DND-41 (cell line): ENCODE measurements at regions not wholly inside any gene's neighbourhood (a gene's known extent, or its start where the extent isn't known, plus 50 kb on each side); places are given as distances from the start of the nearest gene placed in this dataset.

Experiments used
- EZH2 ChIP-seq: IDR thresholded peaks from 3 replicates; pipeline ENCODE4 v1.6.1; 2012; ENCODE audit warnings: borderline replicate concordance, low read depth, mild to moderate bottlenecking, moderate library complexity, low read length, inconsistent platforms; ENCODE audit not compliant: severe bottlenecking
- TF ChIP-seq, protein P1 (sequence below): IDR thresholded peaks from 2 replicates; pipeline ENCODE4 v1.5.1; 2012; ENCODE audit warnings: borderline replicate concordance, low read length, moderate library complexity, mild to moderate bottlenecking; ENCODE audit not compliant: poor library complexity, severe bottlenecking; ENCODE audit errors: extremely low read depth

- TF ChIP-seq, protein P1, sequence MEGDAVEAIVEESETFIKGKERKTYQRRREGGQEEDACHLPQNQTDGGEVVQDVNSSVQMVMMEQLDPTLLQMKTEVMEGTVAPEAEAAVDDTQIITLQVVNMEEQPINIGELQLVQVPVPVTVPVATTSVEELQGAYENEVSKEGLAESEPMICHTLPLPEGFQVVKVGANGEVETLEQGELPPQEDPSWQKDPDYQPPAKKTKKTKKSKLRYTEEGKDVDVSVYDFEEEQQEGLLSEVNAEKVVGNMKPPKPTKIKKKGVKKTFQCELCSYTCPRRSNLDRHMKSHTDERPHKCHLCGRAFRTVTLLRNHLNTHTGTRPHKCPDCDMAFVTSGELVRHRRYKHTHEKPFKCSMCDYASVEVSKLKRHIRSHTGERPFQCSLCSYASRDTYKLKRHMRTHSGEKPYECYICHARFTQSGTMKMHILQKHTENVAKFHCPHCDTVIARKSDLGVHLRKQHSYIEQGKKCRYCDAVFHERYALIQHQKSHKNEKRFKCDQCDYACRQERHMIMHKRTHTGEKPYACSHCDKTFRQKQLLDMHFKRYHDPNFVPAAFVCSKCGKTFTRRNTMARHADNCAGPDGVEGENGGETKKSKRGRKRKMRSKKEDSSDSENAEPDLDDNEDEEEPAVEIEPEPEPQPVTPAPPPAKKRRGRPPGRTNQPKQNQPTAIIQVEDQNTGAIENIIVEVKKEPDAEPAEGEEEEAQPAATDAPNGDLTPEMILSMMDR: no peak
- TF ChIP-seq EZH2: no peak
These were observed 198.8 kb downstream of the PLPP3 start for GRCh38 chr1:56380531-56380930.
